ENCODE measurements at regions not wholly inside any gene's neighbourhood (a gene's known extent, or its start where the extent isn't known, plus 50 kb on each side); places are given as distances from the start of the nearest gene placed in this dataset.

- WGBS, 3 donors: 79 to 91% (median 80%) methylated on average over 1 of the region's 1 CpG
- TF ChIP-seq POLR2A (IDR thresholded peaks at IDR 0.05) (no peak), EP300 (IDR thresholded peaks at IDR 0.05) (no peak)
- TF ChIP-seq, protein P1, sequence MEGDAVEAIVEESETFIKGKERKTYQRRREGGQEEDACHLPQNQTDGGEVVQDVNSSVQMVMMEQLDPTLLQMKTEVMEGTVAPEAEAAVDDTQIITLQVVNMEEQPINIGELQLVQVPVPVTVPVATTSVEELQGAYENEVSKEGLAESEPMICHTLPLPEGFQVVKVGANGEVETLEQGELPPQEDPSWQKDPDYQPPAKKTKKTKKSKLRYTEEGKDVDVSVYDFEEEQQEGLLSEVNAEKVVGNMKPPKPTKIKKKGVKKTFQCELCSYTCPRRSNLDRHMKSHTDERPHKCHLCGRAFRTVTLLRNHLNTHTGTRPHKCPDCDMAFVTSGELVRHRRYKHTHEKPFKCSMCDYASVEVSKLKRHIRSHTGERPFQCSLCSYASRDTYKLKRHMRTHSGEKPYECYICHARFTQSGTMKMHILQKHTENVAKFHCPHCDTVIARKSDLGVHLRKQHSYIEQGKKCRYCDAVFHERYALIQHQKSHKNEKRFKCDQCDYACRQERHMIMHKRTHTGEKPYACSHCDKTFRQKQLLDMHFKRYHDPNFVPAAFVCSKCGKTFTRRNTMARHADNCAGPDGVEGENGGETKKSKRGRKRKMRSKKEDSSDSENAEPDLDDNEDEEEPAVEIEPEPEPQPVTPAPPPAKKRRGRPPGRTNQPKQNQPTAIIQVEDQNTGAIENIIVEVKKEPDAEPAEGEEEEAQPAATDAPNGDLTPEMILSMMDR (IDR thresholded peaks at IDR 0.05): no peak
- intact Hi-C loops (cut with DNase I): no loop called here
These were observed 222.4 kb downstream of the OLFM4 start for GRCh38 chr13:53250977-53251376.

DNA sequence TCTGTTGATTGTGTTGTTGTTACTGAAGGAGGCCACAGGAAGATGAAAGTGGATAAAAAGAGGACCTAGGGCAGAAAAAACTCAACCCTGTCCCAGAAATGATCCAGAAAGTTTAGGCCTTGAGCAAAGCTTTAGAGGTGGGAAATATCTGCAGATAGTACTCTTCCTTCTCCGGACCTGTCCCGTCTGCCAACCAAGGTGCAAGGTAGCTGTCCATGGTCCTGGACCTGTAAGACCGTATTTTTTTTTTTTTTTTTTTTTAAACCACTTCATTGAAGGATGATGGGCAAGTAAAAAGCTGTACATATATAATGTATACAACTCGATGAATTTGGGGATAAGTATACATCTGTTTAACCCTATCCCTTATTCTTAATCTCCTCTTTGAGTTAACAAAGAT, 225.9 kb downstream of the OLFM4 start:
- H3K4me3 ChIP-seq: no peak overlapping the region

More at GRCh38 chr13:53250977-53251376, 222.4 kb downstream of the OLFM4 start:
- H3K36me3 ChIP-seq: no peaks in the 10 kb centered on the region
- no peak overlapping the region for H3K27ac ChIP-seq
- no peaks in the 10 kb centered on the region for H3K9me3 ChIP-seq
- no peak overlapping the region for H3K4me3 ChIP-seq
- H3K27me3 ChIP-seq: no peaks in the 10 kb centered on the region
- no peaks in the 10 kb centered on the region for H3K4me1 ChIP-seq (ENCODE audit: insufficient read depth)
- DNase-seq: no peak

DNA sequence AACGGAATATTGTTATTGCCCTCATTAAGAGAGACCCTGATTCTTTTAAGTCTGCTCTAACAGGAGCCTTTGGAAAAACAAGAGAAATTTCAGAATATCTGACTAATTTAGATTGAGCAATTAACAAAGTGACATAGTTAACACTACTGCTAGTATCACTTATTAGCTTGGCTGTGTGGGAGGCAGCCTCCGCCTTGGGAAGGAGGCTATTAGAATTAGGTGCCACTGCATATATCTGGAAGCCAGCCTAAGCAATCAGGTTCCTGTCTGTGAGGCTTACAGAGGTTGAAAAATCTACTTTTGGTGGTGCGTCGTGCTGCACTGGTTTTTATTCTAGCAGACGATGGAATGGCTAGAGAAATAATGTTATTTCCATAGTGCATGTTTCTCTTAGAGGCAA, 227.2 kb downstream of the OLFM4 start:
- TF ChIP-seq EP300 (IDR thresholded peaks at IDR 0.05) (no peak), POLR2A (IDR thresholded peaks at IDR 0.05) (no peak)
- TF ChIP-seq, protein P1 (IDR thresholded peaks at IDR 0.05): no peak
- H3K4me1 ChIP-seq (ENCODE audit: insufficient read depth): no peaks in the 10 kb centered on the region
- H3K27me3 ChIP-seq: no peaks in the 10 kb centered on the region
- WGBS, 3 donors: 84 to 90% (median 87%) methylated on average over 5 of the region's 5 CpGs
- H3K27ac ChIP-seq: no peak overlapping the region
- intact Hi-C loops (cut with DNase I): no loop called here
- H3K9me3 ChIP-seq: no peaks in the 10 kb centered on the region
- no peak for DNase-seq
- no peaks in the 10 kb centered on the region for H3K36me3 ChIP-seq
- no peak overlapping the region for H3K4me3 ChIP-seq

More for the DNA sequence above, 225.9 kb downstream of the OLFM4 start:
- H3K27me3 ChIP-seq: no peaks in the 10 kb centered on the region
- intact Hi-C loops (cut with DNase I): no loop called here
- TF ChIP-seq, protein P1 (IDR thresholded peaks at IDR 0.05): no peak
- TF ChIP-seq POLR2A (IDR thresholded peaks at IDR 0.05): no peak
- no peak for TF ChIP-seq EP300 (IDR thresholded peaks at IDR 0.05)
- DNase-seq: no peak
- no peaks in the 10 kb centered on the region for H3K9me3 ChIP-seq
- no peaks in the 10 kb centered on the region for H3K4me1 ChIP-seq (ENCODE audit: insufficient read depth)
- no peaks in the 10 kb centered on the region for H3K36me3 ChIP-seq
- WGBS, 3 donors: 15 to 27% (median 15%) methylated on average over 4 of the region's 4 CpGs
- no peak overlapping the region for H3K27ac ChIP-seq

DNA sequence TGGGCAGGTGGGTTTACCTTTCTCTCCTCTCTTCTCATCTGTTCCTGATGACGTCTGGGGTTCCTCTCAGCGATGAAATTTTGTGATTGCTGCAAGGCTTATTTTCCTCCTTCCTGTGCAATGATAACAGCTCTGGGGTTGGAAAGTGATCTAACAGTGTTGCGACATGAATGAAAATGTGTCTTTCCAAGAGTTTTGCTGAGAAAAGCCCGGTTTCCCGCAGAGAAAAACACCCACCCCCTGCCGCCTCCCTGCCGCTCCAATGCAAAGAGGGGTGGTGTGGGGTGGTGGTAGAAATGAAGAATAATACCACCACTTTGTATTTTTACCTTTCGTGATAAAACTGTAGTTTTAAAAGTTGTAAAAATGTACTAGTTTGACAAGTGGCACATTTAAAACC, 232.0 kb downstream of the OLFM4 start:
- TF ChIP-seq EP300 (IDR thresholded peaks at IDR 0.05): no peak
- no peak for TF ChIP-seq POLR2A (IDR thresholded peaks at IDR 0.05)
- TF ChIP-seq, protein P1 (IDR thresholded peaks at IDR 0.05): no peak
- 46 to 56% (median 46%) methylated on average over 8 of the region's 8 CpGs for WGBS, 3 donors
- Histone ChIP-seq H3K27me3 (no peaks in the 10 kb centered on the region), H3K9me3 (no peaks in the 10 kb centered on the region), H3K36me3 (no peaks in the 10 kb centered on the region), H3K4me1 (ENCODE audit: insufficient read depth) (no peaks in the 10 kb centered on the region), H3K4me3 (no peak overlapping the region), H3K27ac (no peak overlapping the region)
- intact Hi-C loops (cut with DNase I): no loop called here
- no peak for DNase-seq

Measured in ovary (tissue), 7 donors.